Mammary epithelial cell (primary cell): ENCODE measurements at regions not wholly inside any gene's neighbourhood (a gene's known extent, or its start where the extent isn't known, plus 50 kb on each side); places are given as distances from the start of the nearest gene placed in this dataset.

Experiments
- EZH2 ChIP-seq: IDR thresholded peaks from 2 replicates; pipeline ENCODE4 v1.6.1; 2012; ENCODE audit warnings: low read length, inconsistent platforms, borderline replicate concordance
- TF ChIP-seq, protein P1 (sequence below), 2 donors: IDR thresholded peaks in 1 of 2; conservative IDR thresholded peaks in 1 of 2; 2 replicates each; pipeline ENCODE4 v1.5.1; 2011 to 2012; ENCODE audit warnings: inconsistent platforms in 2 of 2, low read length in 2 of 2, mild to moderate bottlenecking in 2 of 2, control low read depth in 1 of 2, low read depth in 1 of 2; ENCODE audit not compliant: insufficient read depth in 1 of 2; ENCODE audit errors: extremely low read depth in 1 of 2

- TF ChIP-seq, protein P1, sequence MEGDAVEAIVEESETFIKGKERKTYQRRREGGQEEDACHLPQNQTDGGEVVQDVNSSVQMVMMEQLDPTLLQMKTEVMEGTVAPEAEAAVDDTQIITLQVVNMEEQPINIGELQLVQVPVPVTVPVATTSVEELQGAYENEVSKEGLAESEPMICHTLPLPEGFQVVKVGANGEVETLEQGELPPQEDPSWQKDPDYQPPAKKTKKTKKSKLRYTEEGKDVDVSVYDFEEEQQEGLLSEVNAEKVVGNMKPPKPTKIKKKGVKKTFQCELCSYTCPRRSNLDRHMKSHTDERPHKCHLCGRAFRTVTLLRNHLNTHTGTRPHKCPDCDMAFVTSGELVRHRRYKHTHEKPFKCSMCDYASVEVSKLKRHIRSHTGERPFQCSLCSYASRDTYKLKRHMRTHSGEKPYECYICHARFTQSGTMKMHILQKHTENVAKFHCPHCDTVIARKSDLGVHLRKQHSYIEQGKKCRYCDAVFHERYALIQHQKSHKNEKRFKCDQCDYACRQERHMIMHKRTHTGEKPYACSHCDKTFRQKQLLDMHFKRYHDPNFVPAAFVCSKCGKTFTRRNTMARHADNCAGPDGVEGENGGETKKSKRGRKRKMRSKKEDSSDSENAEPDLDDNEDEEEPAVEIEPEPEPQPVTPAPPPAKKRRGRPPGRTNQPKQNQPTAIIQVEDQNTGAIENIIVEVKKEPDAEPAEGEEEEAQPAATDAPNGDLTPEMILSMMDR (conservative IDR thresholded peaks at IDR 0.05 in 1 of 2, IDR thresholded peaks at IDR 0.05 in 1 of 2; ENCODE audit: extremely low read depth in 1 of 2, insufficient read depth in 1 of 2, low read depth in 1 of 2, low read length in 2 of 2) = no peak
- no peak for TF ChIP-seq EZH2
These were observed 140.1 kb upstream of the NFIA start for GRCh38 chr1:60942291-60942690.
